DOHH2 (cell line): ENCODE measurements at regions not wholly inside any gene's neighbourhood (a gene's known extent, or its start where the extent isn't known, plus 50 kb on each side); places are given as distances from the start of the nearest gene placed in this dataset.

Experiments used
- H3F3A ChIP-seq: fragments of 200-600 bp; sonication (generic), shearing (Covaris generic); 2 replicates; pipeline ENCODE4 v1.6.0; 2016; ENCODE audit warnings: antibody characterized with exemption, mild to moderate bottlenecking; ENCODE audit not compliant: control insufficient read depth, insufficient read depth
- H3K27ac ChIP-seq: fragments of 200-600 bp; sonication (generic); 2 replicates; pipeline ENCODE4 v1.5.1; 2014; ENCODE audit warnings: low read depth, mild to moderate bottlenecking, low read length, moderate library complexity
- H3K27me3 ChIP-seq: fragments of 200-600 bp; sonication (generic); 2 replicates; pipeline ENCODE4 v1.6.1; 2014; ENCODE audit warnings: mild to moderate bottlenecking, low read length, mixed read lengths; ENCODE audit not compliant: control insufficient read depth
- H3K36me3 ChIP-seq: fragments of 200-600 bp; sonication (generic); 2 replicates; pipeline ENCODE4 v1.6.1; 2014; ENCODE audit warnings: mild to moderate bottlenecking, low read length, moderate library complexity, mixed read lengths; ENCODE audit not compliant: control insufficient read depth
- H3K4me1 ChIP-seq: fragments of 200-600 bp; sonication (generic); 2 replicates; pipeline ENCODE4 v1.6.1; 2014; ENCODE audit warnings: mild to moderate bottlenecking, low read length, mixed read lengths; ENCODE audit not compliant: control insufficient read depth
- H3K4me2 ChIP-seq: fragments of 200-600 bp; sonication (generic); 2 replicates; pipeline ENCODE4 v1.6.0; 2014; ENCODE audit warnings: mild to moderate bottlenecking, low read length, moderate library complexity
- H3K4me3 ChIP-seq: fragments of 200-600 bp; sonication (generic); 2 replicates; pipeline ENCODE4 v1.5.1; 2014; ENCODE audit warnings: mild to moderate bottlenecking, low read length, mixed read lengths
- H3K79me2 ChIP-seq: fragments of 200-600 bp; sonication (generic); 2 replicates; pipeline ENCODE4 v1.6.1; 2014; ENCODE audit warnings: mild to moderate bottlenecking, low read length, mixed read lengths; ENCODE audit not compliant: control insufficient read depth
- H3K9me2 ChIP-seq: fragments of 200-600 bp; sonication (generic); replicated peaks from 2 replicates; pipeline ENCODE4 v1.6.1; 2014; ENCODE audit warnings: mild to moderate bottlenecking, low read length, mixed read lengths; ENCODE audit not compliant: control insufficient read depth
- H3K9me3 ChIP-seq: fragments of 200-600 bp; sonication (generic); 2 replicates; pipeline ENCODE4 v1.6.1; 2014; ENCODE audit warnings: antibody characterized with exemption, low read length, mixed read lengths; ENCODE audit not compliant: control insufficient read depth, insufficient read depth
- H4K20me1 ChIP-seq: fragments of 200-600 bp; sonication (generic); 2 replicates; pipeline ENCODE4 v1.6.0; 2014; ENCODE audit warnings: low read depth, mild to moderate bottlenecking, antibody characterized with exemption, low read length, moderate library complexity; ENCODE audit not compliant: control insufficient read depth, insufficient read depth
- EZH2phosphoT487 ChIP-seq: fragments of 200-600 bp; sonication (generic); IDR thresholded peaks from 2 replicates; pipeline ENCODE4 v1.6.1; 2017; ENCODE audit warnings: borderline replicate concordance, mild to moderate bottlenecking, antibody characterized with exemption, low read length, moderate library complexity, mixed read lengths
- TF ChIP-seq, protein P1 (sequence below): fragments of 200-600 bp; sonication (generic); IDR thresholded peaks from one replicate; pipeline ENCODE4 v1.5.1; 2014; ENCODE audit warnings: antibody characterized with exemption, mild to moderate bottlenecking, low read depth, low read length; ENCODE audit not compliant: poor library complexity, severe bottlenecking

DNA sequence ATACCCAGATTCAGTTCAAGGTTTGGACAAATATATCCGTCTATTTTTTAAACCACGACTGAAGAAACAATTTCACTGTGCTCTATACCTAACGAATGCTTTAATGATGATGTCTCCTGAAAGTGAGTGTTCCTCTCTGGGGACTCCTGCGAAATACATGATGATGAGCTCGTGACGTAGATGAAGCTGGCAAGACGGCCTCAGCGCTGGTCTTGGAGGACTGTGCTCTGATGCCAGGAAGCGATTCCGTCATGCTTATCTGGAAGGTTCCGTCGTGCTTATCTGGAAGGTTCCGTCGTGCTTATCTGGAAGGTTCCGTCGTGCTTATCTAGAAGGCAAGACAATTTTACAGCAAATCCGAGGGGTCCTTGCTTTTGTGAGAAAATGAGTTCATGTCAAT lies 250.8 kb upstream of the IRX2 start:
- no peaks in the 10 kb centered on the region for H3K9me2 ChIP-seq
- no peaks in the 10 kb centered on the region for H3K36me3 ChIP-seq
- no peak for TF ChIP-seq EZH2phosphoT487
- TF ChIP-seq, protein P1, sequence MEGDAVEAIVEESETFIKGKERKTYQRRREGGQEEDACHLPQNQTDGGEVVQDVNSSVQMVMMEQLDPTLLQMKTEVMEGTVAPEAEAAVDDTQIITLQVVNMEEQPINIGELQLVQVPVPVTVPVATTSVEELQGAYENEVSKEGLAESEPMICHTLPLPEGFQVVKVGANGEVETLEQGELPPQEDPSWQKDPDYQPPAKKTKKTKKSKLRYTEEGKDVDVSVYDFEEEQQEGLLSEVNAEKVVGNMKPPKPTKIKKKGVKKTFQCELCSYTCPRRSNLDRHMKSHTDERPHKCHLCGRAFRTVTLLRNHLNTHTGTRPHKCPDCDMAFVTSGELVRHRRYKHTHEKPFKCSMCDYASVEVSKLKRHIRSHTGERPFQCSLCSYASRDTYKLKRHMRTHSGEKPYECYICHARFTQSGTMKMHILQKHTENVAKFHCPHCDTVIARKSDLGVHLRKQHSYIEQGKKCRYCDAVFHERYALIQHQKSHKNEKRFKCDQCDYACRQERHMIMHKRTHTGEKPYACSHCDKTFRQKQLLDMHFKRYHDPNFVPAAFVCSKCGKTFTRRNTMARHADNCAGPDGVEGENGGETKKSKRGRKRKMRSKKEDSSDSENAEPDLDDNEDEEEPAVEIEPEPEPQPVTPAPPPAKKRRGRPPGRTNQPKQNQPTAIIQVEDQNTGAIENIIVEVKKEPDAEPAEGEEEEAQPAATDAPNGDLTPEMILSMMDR, result no peak
- H3K79me2 ChIP-seq, result no peaks in the 10 kb centered on the region
- no peaks in the 10 kb centered on the region for H3K4me1 ChIP-seq
- no peaks in the 10 kb centered on the region for H4K20me1 ChIP-seq
- H3K27me3 ChIP-seq, result no peaks in the 10 kb centered on the region
- peaks cover 16% of the 10 kb centered on the region; the same call in 1 of the 2 replicates for H3K9me3 ChIP-seq
- no peaks in the 10 kb centered on the region for H3F3A ChIP-seq
- no peak overlapping the region for H3K4me2 ChIP-seq
- H3K4me3 ChIP-seq, result no peak overlapping the region
- no peak overlapping the region for H3K27ac ChIP-seq

DNA sequence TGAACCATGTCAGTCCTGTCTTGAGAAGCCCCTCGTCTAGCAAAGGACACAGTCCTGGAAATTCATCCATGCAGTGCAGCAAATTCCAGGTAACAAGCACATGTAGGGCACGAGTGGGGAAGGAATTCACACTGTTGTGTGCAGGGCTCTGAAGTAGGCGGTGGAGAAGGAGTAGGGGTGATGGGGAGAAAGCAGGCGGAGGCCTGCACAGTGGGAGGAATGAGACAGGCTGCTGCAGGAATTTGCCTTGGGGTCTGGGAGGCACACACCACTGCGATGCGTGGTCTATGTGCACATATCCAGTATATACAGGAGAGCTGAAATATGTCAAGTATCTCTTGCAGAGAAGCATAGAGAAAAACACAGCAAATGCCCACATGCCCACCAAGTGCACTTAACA lies 249.2 kb upstream of the IRX2 start:
- no peak overlapping the region for H3K4me2 ChIP-seq
- H3K27ac ChIP-seq, result no peak overlapping the region
- H3K9me2 ChIP-seq, result no peaks in the 10 kb centered on the region
- no peaks in the 10 kb centered on the region for H3K79me2 ChIP-seq
- no peaks in the 10 kb centered on the region for H3F3A ChIP-seq
- TF ChIP-seq EZH2phosphoT487, result no peak
- TF ChIP-seq, protein P1, result no peak
- H3K27me3 ChIP-seq, result no peaks in the 10 kb centered on the region
- peaks cover 16% of the 10 kb centered on the region; the same call in 1 of the 2 replicates for H3K9me3 ChIP-seq
- no peaks in the 10 kb centered on the region for H4K20me1 ChIP-seq
- no peak overlapping the region for H3K4me3 ChIP-seq
- no peaks in the 10 kb centered on the region for H3K36me3 ChIP-seq
- no peaks in the 10 kb centered on the region for H3K4me1 ChIP-seq

GRCh38 chr5:2999926-3000325 lies 248.4 kb upstream of the IRX2 start:
- Histone ChIP-seq H3K9me3 (peaks cover 16% of the 10 kb centered on the region; the same call in 1 of the 2 replicates), H3K9me2 (no peaks in the 10 kb centered on the region), H3K4me2 (no peak overlapping the region), H3F3A (no peaks in the 10 kb centered on the region), H3K36me3 (no peaks in the 10 kb centered on the region), H3K4me3 (no peak overlapping the region), H3K79me2 (no peaks in the 10 kb centered on the region), H3K27me3 (no peaks in the 10 kb centered on the region), H3K4me1 (no peaks in the 10 kb centered on the region), H4K20me1 (no peaks in the 10 kb centered on the region), H3K27ac (no peak overlapping the region)
- TF ChIP-seq, protein P1, result no peak

GRCh38 chr5:2998106-2998505 lies 246.6 kb upstream of the IRX2 start:
- no peaks in the 10 kb centered on the region for H3F3A ChIP-seq
- H3K36me3 ChIP-seq, result no peaks in the 10 kb centered on the region
- H3K79me2 ChIP-seq, result no peaks in the 10 kb centered on the region
- H3K4me1 ChIP-seq, result no peaks in the 10 kb centered on the region
- H3K4me3 ChIP-seq, result no peak overlapping the region
- no peak for TF ChIP-seq EZH2phosphoT487
- TF ChIP-seq, protein P1, result no peak
- no peak overlapping the region for H3K4me2 ChIP-seq
- peaks cover 15% of the 10 kb centered on the region; the same call in 1 of the 2 replicates for H3K9me3 ChIP-seq
- no peaks in the 10 kb centered on the region for H4K20me1 ChIP-seq
- no peak overlapping the region for H3K27ac ChIP-seq
- no peaks in the 10 kb centered on the region for H3K9me2 ChIP-seq
- no peaks in the 10 kb centered on the region for H3K27me3 ChIP-seq
